ENCODE measurements at regions not wholly inside any gene's neighbourhood (a gene's known extent, or its start where the extent isn't known, plus 50 kb on each side); places are given as distances from the start of the nearest gene placed in this dataset.

DNA sequence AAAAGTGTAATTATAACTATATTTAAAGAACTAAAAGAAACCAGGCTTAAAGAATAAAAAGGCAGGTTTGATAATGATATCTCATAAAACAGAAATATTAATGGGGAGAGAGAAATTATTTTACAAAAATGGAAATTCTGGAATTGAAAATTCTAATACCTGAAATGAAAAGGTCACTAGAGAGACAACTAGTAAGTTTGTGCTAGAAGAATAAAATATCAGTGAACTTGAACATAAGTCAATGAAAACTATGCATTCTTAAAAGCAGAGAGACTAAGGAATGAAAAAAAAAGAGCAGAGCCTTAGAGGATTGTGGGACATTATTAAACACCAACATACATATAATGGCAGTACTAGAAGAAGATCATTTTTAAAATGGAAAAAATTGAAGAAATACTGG lies 1475.0 kb upstream of the ZEB2 start:
- peaks cover 27% of the 10 kb centered on the region for H3K9me3 Mint-ChIP-seq (ENCODE audit: low read depth)
- H3K36me3 Mint-ChIP-seq (ENCODE audit: low read depth), result peaks cover 10% of the 10 kb centered on the region
- TF ChIP-seq, protein P1, sequence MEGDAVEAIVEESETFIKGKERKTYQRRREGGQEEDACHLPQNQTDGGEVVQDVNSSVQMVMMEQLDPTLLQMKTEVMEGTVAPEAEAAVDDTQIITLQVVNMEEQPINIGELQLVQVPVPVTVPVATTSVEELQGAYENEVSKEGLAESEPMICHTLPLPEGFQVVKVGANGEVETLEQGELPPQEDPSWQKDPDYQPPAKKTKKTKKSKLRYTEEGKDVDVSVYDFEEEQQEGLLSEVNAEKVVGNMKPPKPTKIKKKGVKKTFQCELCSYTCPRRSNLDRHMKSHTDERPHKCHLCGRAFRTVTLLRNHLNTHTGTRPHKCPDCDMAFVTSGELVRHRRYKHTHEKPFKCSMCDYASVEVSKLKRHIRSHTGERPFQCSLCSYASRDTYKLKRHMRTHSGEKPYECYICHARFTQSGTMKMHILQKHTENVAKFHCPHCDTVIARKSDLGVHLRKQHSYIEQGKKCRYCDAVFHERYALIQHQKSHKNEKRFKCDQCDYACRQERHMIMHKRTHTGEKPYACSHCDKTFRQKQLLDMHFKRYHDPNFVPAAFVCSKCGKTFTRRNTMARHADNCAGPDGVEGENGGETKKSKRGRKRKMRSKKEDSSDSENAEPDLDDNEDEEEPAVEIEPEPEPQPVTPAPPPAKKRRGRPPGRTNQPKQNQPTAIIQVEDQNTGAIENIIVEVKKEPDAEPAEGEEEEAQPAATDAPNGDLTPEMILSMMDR (IDR thresholded peaks at IDR 0.05), result no peak
- H3K27me3 Mint-ChIP-seq (ENCODE audit: low read depth), result no peaks in the 10 kb centered on the region
- H3K4me1 Mint-ChIP-seq (ENCODE audit: low read depth), result peaks cover 10% of the 10 kb centered on the region
- DNase-seq (ENCODE audit: low spot score), result no peak
- no peak overlapping the region for H3K4me3 Mint-ChIP-seq (ENCODE audit: unreplicated experiment)
- no peak overlapping the region for H3K27ac Mint-ChIP-seq (ENCODE audit: unreplicated experiment)

DNA sequence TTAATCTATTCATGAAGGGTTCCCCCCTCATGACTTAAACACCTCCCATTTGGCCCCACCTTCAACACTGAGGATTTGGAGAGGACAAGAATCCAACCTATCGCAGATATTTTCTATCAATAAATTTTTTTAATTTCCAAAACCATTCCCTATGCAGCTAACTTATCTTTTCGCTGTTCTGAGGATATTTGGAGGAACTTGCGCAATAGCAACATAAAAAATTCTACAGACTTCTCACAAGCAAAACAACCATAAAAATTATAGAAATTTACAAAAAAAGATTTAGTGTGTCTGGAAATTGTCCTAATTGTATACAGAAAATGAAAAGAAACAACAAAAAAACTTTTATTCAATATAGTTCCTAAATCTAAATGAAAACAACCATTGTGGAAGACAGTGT lies 1472.7 kb upstream of the ZEB2 start:
- DNase-seq (ENCODE audit: low spot score), result no peak
- peaks cover 7% of the 10 kb centered on the region for H3K4me1 Mint-ChIP-seq (ENCODE audit: low read depth)
- H3K27ac Mint-ChIP-seq (ENCODE audit: unreplicated experiment), result no peak overlapping the region
- peaks cover 20% of the 10 kb centered on the region for H3K9me3 Mint-ChIP-seq (ENCODE audit: low read depth)
- TF ChIP-seq, protein P1 (IDR thresholded peaks at IDR 0.05), result no peak
- no peaks in the 10 kb centered on the region for H3K27me3 Mint-ChIP-seq (ENCODE audit: low read depth)
- no peak overlapping the region for H3K4me3 Mint-ChIP-seq (ENCODE audit: unreplicated experiment)
- peaks cover 9% of the 10 kb centered on the region for H3K36me3 Mint-ChIP-seq (ENCODE audit: low read depth)

DNA sequence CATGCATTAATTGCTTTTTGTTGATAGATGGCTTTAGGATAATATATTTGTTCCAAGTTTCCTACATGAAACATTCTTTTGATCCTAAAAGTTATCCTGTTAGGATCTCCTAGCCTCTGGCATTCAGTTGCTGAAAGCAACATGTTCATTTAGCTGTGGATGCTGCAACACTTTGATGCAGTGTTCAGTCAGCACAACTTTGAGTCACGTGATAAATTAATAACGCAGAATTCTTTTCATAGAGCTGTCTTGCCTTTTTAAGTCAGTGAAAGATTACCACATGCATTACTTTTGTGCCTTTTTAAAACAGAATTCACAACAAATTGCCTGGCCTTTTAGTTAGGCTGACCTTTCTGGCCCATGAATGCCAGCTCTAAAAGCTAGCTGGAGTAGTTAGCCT lies 1467.9 kb upstream of the ZEB2 start:
- TF ChIP-seq, protein P1 (IDR thresholded peaks at IDR 0.05), result no peak
- Mint-ChIP-seq H3K4me1 (ENCODE audit: low read depth) (peaks cover 12% of the 10 kb centered on the region), H3K36me3 (ENCODE audit: low read depth) (no peaks in the 10 kb centered on the region), H3K27me3 (ENCODE audit: low read depth) (no peaks in the 10 kb centered on the region), H3K9me3 (ENCODE audit: low read depth) (peaks cover 4% of the 10 kb centered on the region), H3K27ac (ENCODE audit: unreplicated experiment) (no peak overlapping the region), H3K4me3 (ENCODE audit: unreplicated experiment) (no peak overlapping the region)
- no peak for DNase-seq (ENCODE audit: low spot score)

DNA sequence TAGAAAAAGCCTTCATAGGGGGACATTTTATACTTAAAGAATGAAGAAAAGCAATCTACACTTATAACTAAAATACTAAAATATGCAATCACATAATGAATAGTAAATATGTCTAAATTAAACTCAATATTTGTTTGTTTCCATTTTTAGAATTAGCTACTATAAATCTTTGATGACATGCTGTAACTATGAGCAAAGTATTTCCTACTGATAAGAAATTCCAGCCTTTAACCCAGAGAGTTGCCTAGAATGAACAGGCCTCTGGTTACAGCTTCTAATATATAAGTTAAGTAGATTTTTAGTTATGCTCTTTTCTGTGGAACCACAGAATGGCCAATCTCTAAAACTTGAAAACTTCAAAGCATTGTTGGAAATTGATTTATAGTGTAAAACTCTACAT lies 1465.6 kb upstream of the ZEB2 start:
- TF ChIP-seq, protein P1 (IDR thresholded peaks at IDR 0.05), result no peak
- Mint-ChIP-seq H3K4me3 (ENCODE audit: unreplicated experiment) (no peak overlapping the region), H3K27me3 (ENCODE audit: low read depth) (no peaks in the 10 kb centered on the region), H3K4me1 (ENCODE audit: low read depth) (peaks cover 9% of the 10 kb centered on the region), H3K36me3 (ENCODE audit: low read depth) (no peaks in the 10 kb centered on the region), H3K9me3 (ENCODE audit: low read depth) (no peaks in the 10 kb centered on the region), H3K27ac (ENCODE audit: unreplicated experiment) (no peak overlapping the region)
- no peak for DNase-seq (ENCODE audit: low spot score)

DNA sequence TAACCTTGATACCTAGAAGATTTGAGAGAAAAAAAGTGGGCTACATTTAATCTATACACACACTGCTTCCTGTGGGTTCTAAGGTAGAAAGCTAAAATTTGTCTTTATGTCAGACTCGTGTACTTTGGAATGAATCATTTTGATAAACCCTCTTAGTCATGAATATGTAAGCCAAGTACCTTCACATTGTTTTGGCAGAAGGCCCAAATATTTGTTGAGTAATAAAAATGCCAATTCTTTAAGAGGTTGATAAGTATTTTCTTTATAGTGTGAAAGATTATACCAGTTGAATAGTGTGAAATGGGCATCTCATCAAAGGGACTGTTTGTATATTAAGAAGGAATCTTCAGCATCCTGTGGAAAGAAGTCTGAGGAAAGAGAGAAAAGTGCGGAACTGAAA lies 1464.7 kb upstream of the ZEB2 start:
- DNase-seq (ENCODE audit: low spot score), result no peak
- Mint-ChIP-seq H3K4me3 (ENCODE audit: unreplicated experiment) (no peak overlapping the region), H3K36me3 (ENCODE audit: low read depth) (no peaks in the 10 kb centered on the region), H3K4me1 (ENCODE audit: low read depth) (peaks cover 6% of the 10 kb centered on the region), H3K9me3 (ENCODE audit: low read depth) (no peaks in the 10 kb centered on the region), H3K27me3 (ENCODE audit: low read depth) (no peaks in the 10 kb centered on the region), H3K27ac (ENCODE audit: unreplicated experiment) (no peak overlapping the region)
- TF ChIP-seq, protein P1 (IDR thresholded peaks at IDR 0.05), result no peak
